Breast epithelium (tissue), 3 donors: ENCODE measurements at regions not wholly inside any gene's neighbourhood (a gene's known extent, or its start where the extent isn't known, plus 50 kb on each side); places are given as distances from the start of the nearest gene placed in this dataset.
"Not testable (repeated sequence)": the region's sequence is repeated elsewhere in the genome, so short reads cannot be mapped to it uniquely, and the experiment has no call there.

ENCODE experiments used
- POLR2A ChIP-seq: fragments of 450-650 bp; IDR thresholded peaks from one replicate; pipeline ENCODE4 v1.6.1; 2016; ENCODE audit warnings: antibody characterized with exemption, mild to moderate bottlenecking, moderate library complexity
- POLR2AphosphoS5 ChIP-seq, 3 donors: sonication (generic); formaldehyde crosslinking; IDR thresholded peaks; one replicate each; pipeline ENCODE4 v1.6.1; 2017; ENCODE audit warnings: antibody characterized with exemption in 3 of 3
- TF ChIP-seq, protein P1 (sequence below), 3 donors: fragments of 450-650 bp; IDR thresholded peaks; one replicate each; pipeline ENCODE4 v1.5.1; 2016 to 2017; ENCODE audit warnings: antibody characterized with exemption in 3 of 3, mild to moderate bottlenecking in 3 of 3, moderate library complexity in 3 of 3

DNA sequence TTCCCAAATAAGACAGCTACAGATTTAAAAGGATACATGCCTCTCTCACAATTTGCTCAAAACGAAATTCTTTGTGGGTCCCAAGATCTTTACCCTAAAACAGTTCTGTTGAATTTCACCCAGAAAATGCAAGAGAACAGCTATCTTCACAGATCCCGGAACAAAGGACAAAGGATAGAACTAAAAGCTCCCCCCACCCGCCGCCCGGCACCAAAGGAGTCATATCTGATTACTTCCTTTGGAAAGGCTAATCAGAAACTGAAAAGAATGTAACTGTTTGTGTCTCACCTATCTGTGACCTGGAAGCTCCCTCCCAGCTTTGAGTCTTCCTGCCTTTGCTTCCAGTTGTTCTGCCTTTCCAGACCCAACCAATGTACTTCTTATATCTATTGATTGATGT, 339.2 kb downstream of the CNTNAP3B start:
- TF ChIP-seq, protein P1, sequence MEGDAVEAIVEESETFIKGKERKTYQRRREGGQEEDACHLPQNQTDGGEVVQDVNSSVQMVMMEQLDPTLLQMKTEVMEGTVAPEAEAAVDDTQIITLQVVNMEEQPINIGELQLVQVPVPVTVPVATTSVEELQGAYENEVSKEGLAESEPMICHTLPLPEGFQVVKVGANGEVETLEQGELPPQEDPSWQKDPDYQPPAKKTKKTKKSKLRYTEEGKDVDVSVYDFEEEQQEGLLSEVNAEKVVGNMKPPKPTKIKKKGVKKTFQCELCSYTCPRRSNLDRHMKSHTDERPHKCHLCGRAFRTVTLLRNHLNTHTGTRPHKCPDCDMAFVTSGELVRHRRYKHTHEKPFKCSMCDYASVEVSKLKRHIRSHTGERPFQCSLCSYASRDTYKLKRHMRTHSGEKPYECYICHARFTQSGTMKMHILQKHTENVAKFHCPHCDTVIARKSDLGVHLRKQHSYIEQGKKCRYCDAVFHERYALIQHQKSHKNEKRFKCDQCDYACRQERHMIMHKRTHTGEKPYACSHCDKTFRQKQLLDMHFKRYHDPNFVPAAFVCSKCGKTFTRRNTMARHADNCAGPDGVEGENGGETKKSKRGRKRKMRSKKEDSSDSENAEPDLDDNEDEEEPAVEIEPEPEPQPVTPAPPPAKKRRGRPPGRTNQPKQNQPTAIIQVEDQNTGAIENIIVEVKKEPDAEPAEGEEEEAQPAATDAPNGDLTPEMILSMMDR (IDR thresholded peaks at IDR 0.05) = not testable (repeated sequence)
- TF ChIP-seq POLR2A; POLR2AphosphoS5 (IDR thresholded peaks at IDR 0.05): not testable (repeated sequence)
